ENCODE measurements at regions not wholly inside any gene's neighbourhood (a gene's known extent, or its start where the extent isn't known, plus 50 kb on each side); places are given as distances from the start of the nearest gene placed in this dataset.
"Not testable (repeated sequence)": the region's sequence is repeated elsewhere in the genome, so short reads cannot be mapped to it uniquely, and the experiment has no call there.

- H3K36me3 ChIP-seq (ENCODE audit: control insufficient read depth in 2 of 2, extremely low read depth in 1 of 2, insufficient read depth in 2 of 2, low read length in 2 of 2); H4K20me1 ChIP-seq (replicated peaks; ENCODE audit: control insufficient read depth, extremely low read depth, insufficient read depth, low read length); intact Hi-C loops (cut with micrococcal nuclease); H3K4me3 ChIP-seq (replicated peaks in 1 of 3; ENCODE audit: insufficient read depth in 1 of 3, low read depth in 1 of 3, low read length in 3 of 3); H3K27me3 ChIP-seq (ENCODE audit: control insufficient read depth in 2 of 2, insufficient read depth in 2 of 2, low read length in 2 of 2); H3K27ac ChIP-seq (ENCODE audit: insufficient read depth, low read depth, low read length); DNase-seq (ENCODE audit: low read depth, low spot score); FAIRE-seq; H3K79me2 ChIP-seq (ENCODE audit: control insufficient read depth, insufficient read depth, low read length); H3K9ac ChIP-seq (replicated peaks; ENCODE audit: extremely low read depth, insufficient read depth, low read length); BruUV-seq (replicated peaks); POLR2A ChIA-PET; H3K4me2 ChIP-seq (ENCODE audit: insufficient read depth, low read length); H2AFZ ChIP-seq (ENCODE audit: low read depth, low read length); H3K9me1 ChIP-seq (replicated peaks; ENCODE audit: control insufficient read depth, extremely low read depth, insufficient read depth, low read length); dilution Hi-C loops (cut with MboI; ENCODE audit: extremely low pct_ligation_motif_present, low sequenced_read_pairs); H3K9me3 ChIP-seq (replicated peaks; ENCODE audit: control insufficient read depth, insufficient read depth, low read length); H3K4me1 ChIP-seq (ENCODE audit: control insufficient read depth, extremely low read depth, insufficient read depth, low read length): not testable (repeated sequence)
- CTCF ChIA-PET: interaction anchor here (0.7 to 1.9 kb wide), 2 partner anchors 17 to 321 kb away, joined by 3 to 5 read pairs; no protein-coding TSS in a partner anchor
Observed at GRCh38 chr9:81830431-81830830, 97.8 kb upstream of the SPATA31D4 start.

DNA sequence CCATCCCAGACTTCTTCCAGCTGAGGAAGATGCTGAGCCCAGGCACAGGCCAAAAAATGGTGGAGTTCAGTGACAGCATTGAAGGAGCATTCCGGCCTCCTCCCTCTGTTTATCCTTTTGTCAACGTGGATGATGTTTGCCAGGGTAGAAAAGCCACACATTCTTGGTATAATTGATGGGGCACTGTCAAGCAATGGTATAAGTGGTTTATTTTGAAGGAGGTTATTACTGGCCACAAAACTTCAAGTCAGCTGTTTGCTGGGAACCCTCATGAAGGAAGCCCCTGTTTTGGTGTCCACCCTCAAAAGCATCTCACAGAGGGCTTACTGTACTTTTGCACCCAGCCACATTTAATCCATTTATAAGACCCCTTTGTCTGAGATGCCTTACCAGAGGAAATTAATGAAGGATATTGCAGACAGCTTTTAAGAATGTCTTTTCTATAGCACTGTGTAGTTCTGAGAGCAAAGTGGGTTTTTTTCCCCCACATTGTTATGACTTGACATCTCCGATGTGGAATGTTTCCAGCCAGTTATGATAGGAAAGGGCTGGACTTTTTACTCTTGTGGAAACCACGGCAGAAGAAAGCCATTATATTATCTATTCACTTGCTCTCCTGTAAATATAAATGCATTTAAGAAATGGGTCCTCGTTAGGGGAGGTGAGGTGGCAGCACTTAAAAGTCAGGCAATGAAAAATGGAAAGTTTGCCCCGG is 95.5 kb upstream of the SPATA31D4 start:
- no peaks in the 10 kb centered on the region for H3K79me2 ChIP-seq (ENCODE audit: control insufficient read depth, insufficient read depth, low read length)
- TF ChIP-seq GATA2 (IDR thresholded peaks at IDR 0.05; ENCODE audit: insufficient read depth, insufficient read length, low read depth, low read length) (no peak), EZH2 (IDR thresholded peaks at IDR 0.05; ENCODE audit: borderline replicate concordance, low read depth, low read length, severe bottlenecking) (no peak), POLR2AphosphoS5 (IDR thresholded peaks at IDR 0.05; ENCODE audit: insufficient read depth, low read depth, low read length) (no peak), JUN (IDR thresholded peaks at IDR 0.05; ENCODE audit: borderline replicate concordance, insufficient read depth, insufficient read length, low read depth) (no peak), FOS (IDR thresholded peaks at IDR 0.05; ENCODE audit: borderline replicate concordance, insufficient read depth, low read length) (no peak), MYC (IDR thresholded peaks at IDR 0.05; ENCODE audit: low read depth, low read length) (no peak), CTCF (IDR thresholded peaks at IDR 0.05; ENCODE audit: extremely low read depth in 1 of 2, insufficient read depth in 1 of 2, low read depth in 1 of 2, low read length in 2 of 2) (no peak), POLR2A (IDR thresholded peaks at IDR 0.05; ENCODE audit: low read depth, low read length) (no peak)
- TF ChIP-seq, protein P1, sequence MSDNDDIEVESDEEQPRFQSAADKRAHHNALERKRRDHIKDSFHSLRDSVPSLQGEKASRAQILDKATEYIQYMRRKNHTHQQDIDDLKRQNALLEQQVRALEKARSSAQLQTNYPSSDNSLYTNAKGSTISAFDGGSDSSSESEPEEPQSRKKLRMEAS (IDR thresholded peaks at IDR 0.05; ENCODE audit: insufficient read depth, insufficient read length): no peak
- ChIA-PET POLR2A (no interaction called here), CTCF (no interaction called here)
- H2AFZ ChIP-seq (ENCODE audit: low read depth, low read length): no peak overlapping the region
- no peaks in the 10 kb centered on the region for H3K9me3 ChIP-seq (replicated peaks; ENCODE audit: control insufficient read depth, insufficient read depth, low read length)
- no peak overlapping the region for H3K4me3 ChIP-seq (replicated peaks in 1 of 3; ENCODE audit: insufficient read depth in 1 of 3, low read depth in 1 of 3, low read length in 3 of 3)
- FAIRE-seq: no peak
- peaks cover 4 to 7% of the 10 kb centered on the region in 2 experiments for H3K27me3 ChIP-seq (ENCODE audit: control insufficient read depth in 2 of 2, insufficient read depth in 2 of 2, low read length in 2 of 2)
- H3K36me3 ChIP-seq (ENCODE audit: control insufficient read depth in 2 of 2, extremely low read depth in 1 of 2, insufficient read depth in 2 of 2, low read length in 2 of 2): no peaks in the 10 kb centered on the region
- no TSS peak for BruUV-seq (replicated peaks)
- peaks cover 2% of the 10 kb centered on the region for H3K4me1 ChIP-seq (ENCODE audit: control insufficient read depth, extremely low read depth, insufficient read depth, low read length)
- dilution Hi-C loops (cut with MboI; ENCODE audit: extremely low pct_ligation_motif_present, low sequenced_read_pairs): no loop called here
- intact Hi-C loops (cut with micrococcal nuclease): loop anchor here (1.0 kb wide), 1 partner anchor 9 kb away; no protein-coding TSS in a partner anchor
- H3K4me2 ChIP-seq (ENCODE audit: insufficient read depth, low read length): no peak overlapping the region
- no peak overlapping the region for H3K9ac ChIP-seq (replicated peaks; ENCODE audit: extremely low read depth, insufficient read depth, low read length)
- no peaks in the 10 kb centered on the region for H4K20me1 ChIP-seq (replicated peaks; ENCODE audit: control insufficient read depth, extremely low read depth, insufficient read depth, low read length)
- H3K27ac ChIP-seq (ENCODE audit: insufficient read depth, low read depth, low read length): no peak overlapping the region
- DNase-seq (ENCODE audit: low read depth, low spot score): no peak
- H3K9me1 ChIP-seq (replicated peaks; ENCODE audit: control insufficient read depth, extremely low read depth, insufficient read depth, low read length): no peaks in the 10 kb centered on the region

Data from endothelial cell of umbilical vein (primary cell).